ENCODE measurements at regions not wholly inside any gene's neighbourhood (a gene's known extent, or its start where the extent isn't known, plus 50 kb on each side); places are given as distances from the start of the nearest gene placed in this dataset.

DNA sequence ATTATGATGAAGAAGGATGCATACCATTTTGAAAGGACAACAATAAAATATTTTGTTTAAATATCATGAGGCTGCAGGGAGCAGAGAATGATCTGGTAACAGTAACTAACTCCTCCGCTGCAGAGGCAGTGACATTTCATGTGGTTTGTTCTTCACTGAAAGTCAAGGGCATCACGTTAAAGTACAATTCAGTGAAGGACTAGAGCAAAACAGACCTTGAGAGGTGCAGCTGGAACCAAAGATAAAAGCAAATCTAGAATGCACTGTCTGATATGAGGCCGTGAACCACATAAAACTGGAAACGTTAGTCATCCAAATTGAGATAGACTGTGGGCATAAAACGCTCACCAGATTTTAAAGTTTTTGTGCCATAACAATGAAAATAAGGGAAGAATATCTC, 522.9 kb upstream of the TNP1 start:
- no peak overlapping the region for H3K27ac ChIP-seq (ENCODE audit: low read depth, low read length)
- H3K9ac ChIP-seq (ENCODE audit: low read length), result no peak overlapping the region
- H3K36me3 ChIP-seq (ENCODE audit: insufficient read depth, low read length), result no peaks in the 10 kb centered on the region
- H3K9me3 ChIP-seq (ENCODE audit: low read length), result no peaks in the 10 kb centered on the region
- no peaks in the 10 kb centered on the region for H3K27me3 ChIP-seq (ENCODE audit: control insufficient read depth in 1 of 2, insufficient read depth in 2 of 2, low read length in 2 of 2)
- no peak overlapping the region for H3K4me3 ChIP-seq (ENCODE audit: low read depth in 1 of 2, low read length in 2 of 2)
- peaks cover 16% of the 10 kb centered on the region for H3K4me1 ChIP-seq (ENCODE audit: insufficient read depth, low read length)

DNA sequence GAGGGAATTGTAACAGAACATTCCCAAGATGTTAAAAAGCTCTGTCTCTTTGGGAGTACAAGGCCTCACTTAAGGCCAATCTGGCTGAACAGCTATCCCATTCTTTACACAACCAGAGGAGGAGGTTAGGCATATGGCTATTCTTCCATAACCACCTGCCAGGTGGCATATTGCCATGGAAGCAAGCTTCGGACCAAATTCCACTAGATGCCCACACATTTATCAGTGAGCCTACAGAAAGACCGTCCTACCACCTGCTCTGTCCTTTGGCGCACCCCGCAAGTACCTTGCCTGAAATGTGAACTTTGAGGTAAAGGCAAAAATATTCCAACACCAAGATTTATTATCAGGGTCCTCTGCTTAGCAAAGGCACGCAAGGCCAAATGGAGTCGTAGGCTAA, 519.9 kb upstream of the TNP1 start:
- H3K4me1 ChIP-seq (ENCODE audit: insufficient read depth, low read length), result peaks cover 21% of the 10 kb centered on the region
- no peak overlapping the region for H3K9ac ChIP-seq (ENCODE audit: low read length)
- no peaks in the 10 kb centered on the region for H3K36me3 ChIP-seq (ENCODE audit: insufficient read depth, low read length)
- H3K27me3 ChIP-seq (ENCODE audit: control insufficient read depth in 1 of 2, insufficient read depth in 2 of 2, low read length in 2 of 2), result no peaks in the 10 kb centered on the region
- no peaks in the 10 kb centered on the region for H3K9me3 ChIP-seq (ENCODE audit: low read length)
- H3K27ac ChIP-seq (ENCODE audit: low read depth, low read length), result no peak overlapping the region
- H3K4me3 ChIP-seq (ENCODE audit: low read depth in 1 of 2, low read length in 2 of 2), result no peak overlapping the region

DNA sequence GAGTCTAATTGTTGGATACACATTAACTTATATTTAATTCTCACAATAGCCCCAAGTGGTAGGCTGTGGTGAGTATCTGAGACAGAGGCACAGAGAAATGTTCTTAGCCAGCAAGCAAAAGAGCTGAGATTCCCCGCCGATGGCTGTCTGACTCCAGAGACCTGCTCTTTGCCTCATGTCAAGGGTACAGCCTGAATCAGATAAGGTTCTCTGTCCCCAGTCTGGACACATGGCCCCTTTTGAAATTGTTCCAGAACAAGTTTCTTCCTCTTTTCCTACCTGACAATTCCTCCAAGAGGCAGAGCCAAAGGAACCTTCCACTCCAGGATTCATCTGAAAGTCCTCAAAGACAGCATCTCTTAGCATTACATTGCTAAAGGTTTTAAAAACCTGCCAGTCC, 512.9 kb upstream of the TNP1 start:
- no peaks in the 10 kb centered on the region for H3K9me3 ChIP-seq (ENCODE audit: low read length)
- no peak overlapping the region for H3K9ac ChIP-seq (ENCODE audit: low read length)
- H3K4me1 ChIP-seq (ENCODE audit: insufficient read depth, low read length), result peaks cover 30% of the 10 kb centered on the region
- H3K27ac ChIP-seq (ENCODE audit: low read depth, low read length), result no peak overlapping the region
- H3K36me3 ChIP-seq (ENCODE audit: insufficient read depth, low read length), result no peaks in the 10 kb centered on the region
- H3K4me3 ChIP-seq (ENCODE audit: low read depth in 1 of 2, low read length in 2 of 2), result no peak overlapping the region
- H3K27me3 ChIP-seq (ENCODE audit: control insufficient read depth in 1 of 2, insufficient read depth in 2 of 2, low read length in 2 of 2), result no peaks in the 10 kb centered on the region

DNA sequence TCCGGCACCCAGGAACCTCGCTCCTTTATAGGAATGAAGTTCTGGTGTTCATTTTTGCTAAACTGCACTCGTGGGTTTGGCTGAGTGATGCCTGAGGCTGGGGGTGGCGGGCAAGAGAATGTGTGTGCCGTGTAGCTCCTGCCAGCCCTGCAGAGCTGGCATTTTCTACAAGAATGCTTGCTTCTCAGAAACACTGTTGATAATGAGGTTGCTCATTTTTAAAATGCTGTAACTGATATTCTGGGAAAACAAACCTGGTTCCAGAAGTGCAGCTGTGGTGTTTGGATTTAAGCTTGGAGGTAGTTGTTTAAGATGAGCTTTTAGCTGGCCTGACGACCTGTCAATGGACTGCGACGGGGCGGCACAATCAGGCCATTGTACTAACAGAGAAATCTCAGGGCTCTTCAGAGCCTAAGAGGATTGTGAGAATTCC, 511.9 kb upstream of the TNP1 start:
- Histone ChIP-seq H3K27ac (ENCODE audit: low read depth, low read length) (no peak overlapping the region), H3K9ac (ENCODE audit: low read length) (peak overlapping the region; percentile 4)

GRCh38 chr2:217370391-217370790, 510.5 kb upstream of the TNP1 start:
- no peaks in the 10 kb centered on the region for H3K27me3 ChIP-seq (ENCODE audit: control insufficient read depth in 1 of 2, insufficient read depth in 2 of 2, low read length in 2 of 2)
- H3K4me1 ChIP-seq (ENCODE audit: insufficient read depth, low read length), result peaks cover 46% of the 10 kb centered on the region
- H3K9me3 ChIP-seq (ENCODE audit: low read length), result no peaks in the 10 kb centered on the region
- no peak overlapping the region for H3K4me3 ChIP-seq (ENCODE audit: low read depth in 1 of 2, low read length in 2 of 2)
- no peak overlapping the region for H3K9ac ChIP-seq (ENCODE audit: low read length)
- H3K27ac ChIP-seq (ENCODE audit: low read depth, low read length), result no peak overlapping the region
- no peaks in the 10 kb centered on the region for H3K36me3 ChIP-seq (ENCODE audit: insufficient read depth, low read length)

More for the DNA sequence above, 511.9 kb upstream of the TNP1 start:
- H3K27me3 ChIP-seq (ENCODE audit: control insufficient read depth in 1 of 2, insufficient read depth in 2 of 2, low read length in 2 of 2), result no peaks in the 10 kb centered on the region
- peaks cover 40% of the 10 kb centered on the region for H3K4me1 ChIP-seq (ENCODE audit: insufficient read depth, low read length)
- H3K36me3 ChIP-seq (ENCODE audit: insufficient read depth, low read length), result no peaks in the 10 kb centered on the region
- no peak overlapping the region for H3K4me3 ChIP-seq (ENCODE audit: low read depth in 1 of 2, low read length in 2 of 2)
- no peaks in the 10 kb centered on the region for H3K9me3 ChIP-seq (ENCODE audit: low read length)

- Histone ChIP-seq H3K9me3 (ENCODE audit: low read length) (no peaks in the 10 kb centered on the region), H3K36me3 (ENCODE audit: insufficient read depth, low read length) (no peaks in the 10 kb centered on the region), H3K4me1 (ENCODE audit: insufficient read depth, low read length) (peaks cover 33% of the 10 kb centered on the region), H3K27ac (ENCODE audit: low read depth, low read length) (peak overlapping the region; percentile 43), H3K9ac (ENCODE audit: low read length) (no peak overlapping the region), H3K27me3 (ENCODE audit: control insufficient read depth in 1 of 2, insufficient read depth in 2 of 2, low read length in 2 of 2) (no peaks in the 10 kb centered on the region), H3K4me3 (ENCODE audit: low read depth in 1 of 2, low read length in 2 of 2) (no peak overlapping the region)
Measured at GRCh38 chr2:217367464-217367863, 507.6 kb upstream of the TNP1 start.

DNA sequence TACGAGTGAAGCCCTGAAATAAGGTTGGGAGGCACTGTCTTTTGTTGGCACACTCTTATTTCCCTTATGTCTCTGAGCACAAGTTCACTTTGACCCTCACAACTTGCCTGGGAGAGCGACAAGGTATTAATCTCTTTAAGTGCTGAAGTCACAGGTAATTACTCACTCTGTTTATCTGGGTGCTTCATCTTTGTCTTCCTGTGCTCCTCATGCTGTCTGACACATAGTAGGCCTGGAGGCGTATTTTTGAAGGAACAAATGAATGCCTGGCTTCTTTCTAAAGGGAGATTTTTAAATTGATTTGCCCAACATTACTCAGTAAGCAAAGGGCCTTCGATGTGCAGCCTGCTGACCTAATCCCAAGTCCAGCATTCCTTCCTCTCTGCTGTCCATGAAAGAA, 507.1 kb upstream of the TNP1 start:
- Histone ChIP-seq H3K27ac (ENCODE audit: low read depth, low read length) (no peak overlapping the region), H3K4me1 (ENCODE audit: insufficient read depth, low read length) (peaks cover 33% of the 10 kb centered on the region), H3K9me3 (ENCODE audit: low read length) (no peaks in the 10 kb centered on the region), H3K4me3 (ENCODE audit: low read depth in 1 of 2, low read length in 2 of 2) (no peak overlapping the region), H3K27me3 (ENCODE audit: control insufficient read depth in 1 of 2, insufficient read depth in 2 of 2, low read length in 2 of 2) (no peaks in the 10 kb centered on the region), H3K9ac (ENCODE audit: low read length) (no peak overlapping the region), H3K36me3 (ENCODE audit: insufficient read depth, low read length) (no peaks in the 10 kb centered on the region)

DNA sequence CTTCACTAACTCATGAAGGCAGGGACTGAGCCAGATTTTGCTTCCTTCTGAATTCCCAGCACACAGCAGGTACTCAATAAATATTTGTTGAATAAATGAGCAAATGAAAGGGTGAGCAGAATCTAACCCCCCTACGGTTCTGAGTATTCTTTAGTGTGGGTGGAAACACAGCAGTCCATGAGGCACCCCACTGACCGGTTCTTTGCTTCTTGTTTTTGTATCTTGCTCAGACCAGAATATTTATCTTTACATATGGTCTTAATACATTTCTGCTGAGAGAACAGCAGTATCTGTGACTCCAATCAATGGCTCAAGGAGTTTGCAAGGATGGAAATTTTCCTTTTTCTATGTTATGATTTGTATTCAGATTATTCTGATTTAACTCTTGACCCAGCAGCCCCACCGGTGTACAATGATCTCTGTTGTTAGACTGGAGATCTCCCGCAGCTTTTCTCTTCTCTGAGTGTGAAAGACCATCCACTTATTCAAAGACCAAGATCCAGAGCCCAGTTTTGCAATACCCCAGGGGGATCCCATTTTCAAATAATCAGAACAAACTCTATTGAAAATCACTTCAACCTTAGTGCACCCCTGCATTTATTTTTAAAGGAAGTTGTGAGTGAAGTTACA, 506.5 kb upstream of the TNP1 start:
- Histone ChIP-seq H3K9ac (ENCODE audit: low read length) (no peak overlapping the region), H3K27ac (ENCODE audit: low read depth, low read length) (no peak overlapping the region), H3K27me3 (ENCODE audit: control insufficient read depth in 1 of 2, insufficient read depth in 2 of 2, low read length in 2 of 2) (no peaks in the 10 kb centered on the region), H3K36me3 (ENCODE audit: insufficient read depth, low read length) (no peaks in the 10 kb centered on the region), H3K4me1 (ENCODE audit: insufficient read depth, low read length) (peaks cover 33% of the 10 kb centered on the region), H3K4me3 (ENCODE audit: low read depth in 1 of 2, low read length in 2 of 2) (no peak overlapping the region), H3K9me3 (ENCODE audit: low read length) (no peaks in the 10 kb centered on the region)

GRCh38 chr2:217365656-217366055, 505.8 kb upstream of the TNP1 start:
- Histone ChIP-seq H3K27me3 (ENCODE audit: control insufficient read depth in 1 of 2, insufficient read depth in 2 of 2, low read length in 2 of 2) (no peaks in the 10 kb centered on the region), H3K4me3 (ENCODE audit: low read depth in 1 of 2, low read length in 2 of 2) (no peak overlapping the region), H3K36me3 (ENCODE audit: insufficient read depth, low read length) (no peaks in the 10 kb centered on the region), H3K4me1 (ENCODE audit: insufficient read depth, low read length) (peaks cover 36% of the 10 kb centered on the region), H3K27ac (ENCODE audit: low read depth, low read length) (no peak overlapping the region), H3K9me3 (ENCODE audit: low read length) (no peaks in the 10 kb centered on the region), H3K9ac (ENCODE audit: low read length) (no peak overlapping the region)

DNA sequence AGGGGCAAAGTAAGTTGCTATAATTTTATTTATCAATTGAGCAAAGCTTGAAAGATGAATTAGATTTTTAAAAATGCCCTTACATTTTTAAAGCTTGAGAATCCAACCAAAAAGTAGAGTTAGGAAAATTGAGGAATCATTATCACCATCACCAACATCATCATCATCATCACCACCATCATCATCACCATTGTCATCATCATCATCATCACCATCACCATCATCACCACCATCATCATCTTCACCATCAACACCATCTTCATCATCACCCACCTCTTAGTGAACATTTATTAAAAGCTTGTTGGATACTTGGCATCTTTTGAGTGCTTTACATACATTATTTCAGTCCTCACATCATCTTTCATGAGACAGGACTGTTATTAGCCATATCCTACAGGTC, 504.4 kb upstream of the TNP1 start:
- Histone ChIP-seq H3K9me3 (ENCODE audit: low read length) (no peaks in the 10 kb centered on the region), H3K4me1 (ENCODE audit: insufficient read depth, low read length) (peaks cover 51% of the 10 kb centered on the region), H3K27ac (ENCODE audit: low read depth, low read length) (no peak overlapping the region), H3K4me3 (ENCODE audit: low read depth in 1 of 2, low read length in 2 of 2) (no peak overlapping the region), H3K36me3 (ENCODE audit: insufficient read depth, low read length) (no peaks in the 10 kb centered on the region), H3K27me3 (ENCODE audit: control insufficient read depth in 1 of 2, insufficient read depth in 2 of 2, low read length in 2 of 2) (no peaks in the 10 kb centered on the region), H3K9ac (ENCODE audit: low read length) (no peak overlapping the region)

DNA sequence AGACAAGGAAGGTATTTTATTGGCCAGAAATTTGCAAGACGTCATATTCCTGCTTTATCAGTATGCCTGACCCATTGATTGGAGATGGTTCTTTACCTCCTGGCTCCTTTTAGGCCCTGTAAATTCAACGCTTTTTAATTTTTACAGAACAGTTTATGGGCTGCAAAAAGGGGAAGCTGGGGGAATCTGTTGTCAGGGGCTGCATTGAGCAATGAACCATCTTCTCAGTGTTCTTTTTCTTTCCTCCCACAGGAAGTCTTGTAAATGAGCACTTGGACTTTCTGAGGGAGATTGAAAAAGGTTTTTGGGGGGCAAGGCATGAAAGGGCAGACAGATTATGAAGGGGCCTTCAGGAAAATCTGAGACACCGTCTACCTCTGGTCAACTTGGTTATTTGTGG, 503.6 kb upstream of the TNP1 start:
- H3K27ac ChIP-seq (ENCODE audit: low read depth, low read length), result no peak overlapping the region
- H3K9me3 ChIP-seq (ENCODE audit: low read length), result no peaks in the 10 kb centered on the region
- no peak overlapping the region for H3K4me3 ChIP-seq (ENCODE audit: low read depth in 1 of 2, low read length in 2 of 2)
- H3K27me3 ChIP-seq (ENCODE audit: control insufficient read depth in 1 of 2, insufficient read depth in 2 of 2, low read length in 2 of 2), result no peaks in the 10 kb centered on the region
- H3K36me3 ChIP-seq (ENCODE audit: insufficient read depth, low read length), result no peaks in the 10 kb centered on the region
- peaks cover 54% of the 10 kb centered on the region for H3K4me1 ChIP-seq (ENCODE audit: insufficient read depth, low read length)
- H3K9ac ChIP-seq (ENCODE audit: low read length), result no peak overlapping the region

- Histone ChIP-seq H3K27me3 (ENCODE audit: control insufficient read depth in 1 of 2, insufficient read depth in 2 of 2, low read length in 2 of 2) (no peaks in the 10 kb centered on the region), H3K9me3 (ENCODE audit: low read length) (no peaks in the 10 kb centered on the region), H3K4me1 (ENCODE audit: insufficient read depth, low read length) (peaks cover 61% of the 10 kb centered on the region), H3K4me3 (ENCODE audit: low read depth in 1 of 2, low read length in 2 of 2) (no peak overlapping the region), H3K9ac (ENCODE audit: low read length) (no peak overlapping the region), H3K27ac (ENCODE audit: low read depth, low read length) (peak overlapping the region; percentile 16), H3K36me3 (ENCODE audit: insufficient read depth, low read length) (no peaks in the 10 kb centered on the region)
Measured at GRCh38 chr2:217362710-217363109, 502.8 kb upstream of the TNP1 start.

All from muscle layer of colon (tissue), 2 donors.